HL-60 (cell line): ENCODE measurements at regions not wholly inside any gene's neighbourhood (a gene's known extent, or its start where the extent isn't known, plus 50 kb on each side); places are given as distances from the start of the nearest gene placed in this dataset.

Experiments
- CTCF ChIP-seq: IDR thresholded peaks from one replicate; pipeline ENCODE4 v1.5.1; 2011; ENCODE audit warnings: low read length, control low read depth, inconsistent platforms; ENCODE audit not compliant: insufficient read depth
- POLR2AphosphoS5 ChIP-seq: IDR thresholded peaks from 2 replicates; pipeline ENCODE4 v1.6.1; 2012; ENCODE audit warnings: low read depth
- TF ChIP-seq, protein P1 (sequence below): IDR thresholded peaks from 2 replicates; pipeline ENCODE4 v1.6.1; 2012; ENCODE audit warnings: low read depth; ENCODE audit not compliant: insufficient replicate concordance

GRCh38 chr5:54745599-54745998 lies 228.0 kb downstream of the SNX18 start:
- TF ChIP-seq POLR2AphosphoS5, result no peak
- TF ChIP-seq CTCF, result no peak
- TF ChIP-seq, protein P1, sequence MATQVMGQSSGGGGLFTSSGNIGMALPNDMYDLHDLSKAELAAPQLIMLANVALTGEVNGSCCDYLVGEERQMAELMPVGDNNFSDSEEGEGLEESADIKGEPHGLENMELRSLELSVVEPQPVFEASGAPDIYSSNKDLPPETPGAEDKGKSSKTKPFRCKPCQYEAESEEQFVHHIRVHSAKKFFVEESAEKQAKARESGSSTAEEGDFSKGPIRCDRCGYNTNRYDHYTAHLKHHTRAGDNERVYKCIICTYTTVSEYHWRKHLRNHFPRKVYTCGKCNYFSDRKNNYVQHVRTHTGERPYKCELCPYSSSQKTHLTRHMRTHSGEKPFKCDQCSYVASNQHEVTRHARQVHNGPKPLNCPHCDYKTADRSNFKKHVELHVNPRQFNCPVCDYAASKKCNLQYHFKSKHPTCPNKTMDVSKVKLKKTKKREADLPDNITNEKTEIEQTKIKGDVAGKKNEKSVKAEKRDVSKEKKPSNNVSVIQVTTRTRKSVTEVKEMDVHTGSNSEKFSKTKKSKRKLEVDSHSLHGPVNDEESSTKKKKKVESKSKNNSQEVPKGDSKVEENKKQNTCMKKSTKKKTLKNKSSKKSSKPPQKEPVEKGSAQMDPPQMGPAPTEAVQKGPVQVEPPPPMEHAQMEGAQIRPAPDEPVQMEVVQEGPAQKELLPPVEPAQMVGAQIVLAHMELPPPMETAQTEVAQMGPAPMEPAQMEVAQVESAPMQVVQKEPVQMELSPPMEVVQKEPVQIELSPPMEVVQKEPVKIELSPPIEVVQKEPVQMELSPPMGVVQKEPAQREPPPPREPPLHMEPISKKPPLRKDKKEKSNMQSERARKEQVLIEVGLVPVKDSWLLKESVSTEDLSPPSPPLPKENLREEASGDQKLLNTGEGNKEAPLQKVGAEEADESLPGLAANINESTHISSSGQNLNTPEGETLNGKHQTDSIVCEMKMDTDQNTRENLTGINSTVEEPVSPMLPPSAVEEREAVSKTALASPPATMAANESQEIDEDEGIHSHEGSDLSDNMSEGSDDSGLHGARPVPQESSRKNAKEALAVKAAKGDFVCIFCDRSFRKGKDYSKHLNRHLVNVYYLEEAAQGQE, result no peak
